ENCODE measurements at regions not wholly inside any gene's neighbourhood (a gene's known extent, or its start where the extent isn't known, plus 50 kb on each side); places are given as distances from the start of the nearest gene placed in this dataset.

DNA sequence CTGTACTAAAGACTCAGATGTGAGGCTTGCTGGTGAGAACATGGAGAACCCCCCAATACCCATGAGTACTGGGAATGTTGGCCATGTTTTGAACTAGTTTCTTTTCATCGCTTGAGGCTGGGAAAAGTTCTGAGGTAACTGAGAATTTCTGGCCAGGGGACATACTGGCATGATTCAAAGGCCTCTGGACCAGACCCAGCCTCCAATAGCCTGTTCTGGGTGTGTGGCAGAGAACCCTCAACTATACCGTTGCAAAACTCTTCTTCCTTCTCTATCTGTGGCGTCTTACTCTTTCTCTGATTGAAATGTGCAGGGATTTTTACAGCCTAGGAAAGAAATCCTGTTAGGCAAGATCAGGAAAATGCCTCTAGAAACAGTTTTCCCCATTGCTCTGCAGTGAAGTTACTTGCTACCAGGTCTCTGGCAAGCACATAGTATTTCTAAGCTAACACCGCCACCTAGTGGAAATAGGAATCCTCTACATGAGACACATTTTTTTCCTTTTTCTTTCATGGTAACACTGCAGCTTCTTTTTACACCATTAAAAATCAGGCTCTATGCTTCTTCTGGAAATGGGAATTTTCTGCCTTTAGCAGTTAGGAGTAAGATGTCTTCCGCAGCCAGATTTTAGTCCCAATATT, 170.7 kb upstream of the ZCCHC13 start:
- TF ChIP-seq CTCF (IDR thresholded peaks at IDR 0.05) (no peak), POLR2A (IDR thresholded peaks at IDR 0.05) (no peak)
